Keratinocyte (primary cell): ENCODE measurements at regions not wholly inside any gene's neighbourhood (a gene's known extent, or its start where the extent isn't known, plus 50 kb on each side); places are given as distances from the start of the nearest gene placed in this dataset.

Source experiments
- DNase-seq: peaks from one replicate; pipeline ENCODE4 v3.0.0-alpha.2; 2011; ENCODE audit warnings: low read depth, missing footprints, low spot score
- FAIRE-seq: peaks from 2 replicates; lab custom pipeline; 2011; peaks lifted over from hg19 to GRCh38; lab: Jason Lieb, UNC
- H2AFZ ChIP-seq: 2 replicates; pipeline ENCODE4 v1.6.0; 2012; ENCODE audit warnings: low read length, control low read depth, inconsistent platforms; ENCODE audit not compliant: control insufficient read depth
- H3K27ac ChIP-seq: 2 replicates; pipeline ENCODE4 v1.5.1; 2011; ENCODE audit warnings: low read length; ENCODE audit not compliant: control insufficient read depth, insufficient read depth
- H3K27me3 ChIP-seq: 3 replicates; pipeline ENCODE4 v1.6.0; 2011; ENCODE audit warnings: low read length; ENCODE audit not compliant: control insufficient read depth, insufficient read depth; ENCODE audit errors: extremely low read depth
- H3K36me3 ChIP-seq, 2 experiments: 2 replicates in 1 of 2; 3 replicates in 1 of 2; pipeline ENCODE4 v1.5.1; 2011; ENCODE audit warnings: low read length in 2 of 2, mild to moderate bottlenecking in 1 of 2; ENCODE audit not compliant: control insufficient read depth in 2 of 2, insufficient read depth in 2 of 2; ENCODE audit errors: extremely low read depth in 1 of 2
- H3K4me1 ChIP-seq: 3 replicates; pipeline ENCODE4 v1.5.1; 2011; ENCODE audit warnings: low read length; ENCODE audit not compliant: control insufficient read depth, insufficient read depth; ENCODE audit errors: extremely low read depth
- H3K4me2 ChIP-seq: 3 replicates; pipeline ENCODE4 v1.6.0; 2011; ENCODE audit warnings: low read depth, low read length; ENCODE audit not compliant: control insufficient read depth, insufficient read depth; ENCODE audit errors: extremely low read depth
- H3K4me3 ChIP-seq, 3 experiments: fragments of 200-600 bp in 1 of 3; sonication (generic) in 1 of 3; 2 replicates in 2 of 3; 3 replicates in 1 of 3; pipeline ENCODE4 v1.5.1; 2011 to 2016; ENCODE audit warnings: low read length in 3 of 3, mild to moderate bottlenecking in 3 of 3, control low read depth in 2 of 3, inconsistent platforms in 1 of 3, low read depth in 1 of 3, mixed read lengths in 1 of 3, mixed run types in 1 of 3, moderate library complexity in 1 of 3; ENCODE audit not compliant: control insufficient read depth in 2 of 3, insufficient read depth in 2 of 3; ENCODE audit errors: extremely low read depth in 1 of 3
- H3K79me2 ChIP-seq: 2 replicates; pipeline ENCODE4 v1.6.0; 2012; ENCODE audit warnings: low read length; ENCODE audit not compliant: control insufficient read depth, insufficient read depth
- H3K9ac ChIP-seq: 3 replicates; pipeline ENCODE4 v1.6.0; 2011; ENCODE audit warnings: low read length; ENCODE audit not compliant: control insufficient read depth, insufficient read depth; ENCODE audit errors: extremely low read depth
- H3K9me1 ChIP-seq: 3 replicates; pipeline ENCODE4 v1.6.0; 2011; ENCODE audit warnings: low read length; ENCODE audit not compliant: control insufficient read depth, insufficient read depth; ENCODE audit errors: extremely low read depth
- H3K9me3 ChIP-seq: 2 replicates; pipeline ENCODE4 v1.5.1; 2012; ENCODE audit warnings: low read depth, low read length; ENCODE audit not compliant: control insufficient read depth
- H4K20me1 ChIP-seq: 3 replicates; pipeline ENCODE4 v1.6.0; 2011; ENCODE audit warnings: low read length; ENCODE audit not compliant: control insufficient read depth, insufficient read depth; ENCODE audit errors: extremely low read depth
- CTCF ChIP-seq, 3 experiments: IDR thresholded peaks in 1 of 3; conservative IDR thresholded peaks in 1 of 3; optimal IDR thresholded peaks in 1 of 3; 2 replicates in 2 of 3; 3 replicates in 1 of 3; pipeline versions ENCODE3 to v1.5.1; 2011; ENCODE audit warnings: low read length in 3 of 3, mild to moderate bottlenecking in 3 of 3, moderate library complexity in 2 of 3, control low read depth in 1 of 3, inconsistent platforms in 1 of 3; ENCODE audit not compliant: insufficient read depth in 2 of 3; ENCODE audit errors: extremely low read depth in 1 of 3
- EZH2 ChIP-seq: IDR thresholded peaks from one replicate; pipeline ENCODE4 v1.6.1; 2012; ENCODE audit warnings: inconsistent platforms, mild to moderate bottlenecking, low read length, moderate library complexity
- dilution Hi-C: fragments of 300-500 bp; cut with MboI; formaldehyde crosslinking; loops from one replicate; pipeline ENCODE4 v1.7.0; 2020; ENCODE audit warnings: low sequenced_read_pairs; ENCODE audit not compliant: extremely low pct_ligation_motif_present

- Histone ChIP-seq H3K9ac (no peak overlapping the region), H3K4me1 (no peaks in the 10 kb centered on the region), H3K9me3 (no peaks in the 10 kb centered on the region), H3K79me2 (no peaks in the 10 kb centered on the region), H3K27ac (no peak overlapping the region), H4K20me1 (no peaks in the 10 kb centered on the region), H2AFZ (no peak overlapping the region), H3K4me3 (no peak overlapping the region), H3K27me3 (no peaks in the 10 kb centered on the region), H3K9me1 (no peaks in the 10 kb centered on the region), H3K4me2 (no peak overlapping the region), H3K36me3 (no peaks in the 10 kb centered on the region)
- TF ChIP-seq CTCF (optimal IDR thresholded peaks at IDR 0.05 in 1 of 3, IDR thresholded peaks at IDR 0.05 in 1 of 3, conservative IDR thresholded peaks at IDR 0.05 in 1 of 3; ENCODE audit: extremely low read depth in 1 of 3, insufficient read depth in 2 of 3, low read length in 3 of 3) (no peak), EZH2 (no peak)
- dilution Hi-C loops, result no loop called here
- DNase-seq (no peak), FAIRE-seq (no peak)
These were observed 108.3 kb downstream of the CETN3 start for GRCh38 chr5:90301248-90301647.

- dilution Hi-C loops, result no loop called here
- H3K4me1 ChIP-seq, result no peaks in the 10 kb centered on the region
- no peak for DNase-seq
These were observed 112.4 kb downstream of the CETN3 start for GRCh38 chr5:90297045-90297764.

More at GRCh38 chr5:90297045-90297764, 112.4 kb downstream of the CETN3 start:
- no peak overlapping the region for H2AFZ ChIP-seq
- H3K27me3 ChIP-seq, result no peaks in the 10 kb centered on the region
- TF ChIP-seq EZH2 (no peak), CTCF (optimal IDR thresholded peaks at IDR 0.05 in 1 of 3, IDR thresholded peaks at IDR 0.05 in 1 of 3, conservative IDR thresholded peaks at IDR 0.05 in 1 of 3; ENCODE audit: extremely low read depth in 1 of 3, insufficient read depth in 2 of 3, low read length in 3 of 3) (no peak)
- no peak overlapping the region for H3K9ac ChIP-seq
- no peaks in the 10 kb centered on the region for H3K79me2 ChIP-seq
- no peak overlapping the region for H3K27ac ChIP-seq
- H3K36me3 ChIP-seq, result no peaks in the 10 kb centered on the region
- no peaks in the 10 kb centered on the region for H3K9me1 ChIP-seq
- no peaks in the 10 kb centered on the region for H4K20me1 ChIP-seq
- no peak overlapping the region for H3K4me2 ChIP-seq
- no peak overlapping the region for H3K4me3 ChIP-seq
- H3K9me3 ChIP-seq, result no peaks in the 10 kb centered on the region
- no peak for FAIRE-seq
